ENCODE measurements at regions not wholly inside any gene's neighbourhood (a gene's known extent, or its start where the extent isn't known, plus 50 kb on each side); places are given as distances from the start of the nearest gene placed in this dataset.

GRCh38 chr16:73233846-73234424 is 186.0 kb upstream of the ZFHX3 start:
- no TSS peak for BruUV-seq (replicated peaks)
- Histone ChIP-seq H3K4me2 (ENCODE audit: low read depth, low read length) (no peak overlapping the region), H4K20me1 (ENCODE audit: insufficient read depth, low read length) (no peaks in the 10 kb centered on the region), H3K27ac (ENCODE audit: extremely low read length, insufficient read depth, low read length) (no peak overlapping the region), H3K79me2 (ENCODE audit: insufficient read depth, low read length) (no peaks in the 10 kb centered on the region), H3K4me1 (ENCODE audit: insufficient read depth, low read length) (peaks cover 14% of the 10 kb centered on the region), H3K9me3 (ENCODE audit: low read length) (no peaks in the 10 kb centered on the region), H2AFZ (ENCODE audit: low read length) (no peak overlapping the region), H3K27me3 (ENCODE audit: control insufficient read depth in 1 of 2, insufficient read depth in 2 of 2, low read length in 2 of 2) (peaks cover 0 to 29% of the 10 kb centered on the region in 2 experiments; a peak in 3 of 5 replicates), H3K36me3 (replicated peaks in 1 of 2; ENCODE audit: control insufficient read depth in 1 of 2, insufficient read depth in 2 of 2, low read length in 2 of 2) (no peaks in the 10 kb centered on the region), H3K9ac (ENCODE audit: insufficient read depth, low read depth, low read length) (no peak overlapping the region), H3K4me3 (replicated peaks in 1 of 3; ENCODE audit: insufficient read depth in 1 of 3, low read depth in 2 of 3, low read length in 3 of 3) (no peak overlapping the region)
- no peak for FAIRE-seq
- intact Hi-C loops (cut with micrococcal nuclease; ENCODE audit: unreplicated experiment) (no loop called here), in situ Hi-C loops (cut with HindIII; ENCODE audit: extremely low pct_ligation_motif_present, low pct_unique_long_range_greater_than_20kb) (no loop called here)
- WGBS (ENCODE audit: low lambda C conversion rate) = 91% methylated on average over 11 of the region's 11 CpGs
- DNase-seq (ENCODE audit: low spot score) = no peak
- CTCF ChIA-PET (ENCODE audit: low intra/inter-chr PET ratio, low total read pairs) = no interaction called here
- ATAC-seq = no peak
- TF ChIP-seq SMARCE1 (IDR thresholded peaks at IDR 0.05; ENCODE audit: borderline replicate concordance) (no peak), CHCHD3 (CRISPR knock-in tag; IDR thresholded peaks at IDR 0.05) (no peak), IRX3 (CRISPR knock-in tag; IDR thresholded peaks at IDR 0.05; ENCODE audit: borderline replicate concordance, low read depth) (no peak), ZNF577 (CRISPR knock-in tag; IDR thresholded peaks at IDR 0.05; ENCODE audit: borderline replicate concordance, low read depth) (no peak), TSC22D2 (CRISPR knock-in tag; IDR thresholded peaks at IDR 0.05; ENCODE audit: borderline replicate concordance) (no peak), FOSL1 (CRISPR knock-in tag; IDR thresholded peaks at IDR 0.05; ENCODE audit: borderline replicate concordance) (no peak), ZNF691 (CRISPR knock-in tag; IDR thresholded peaks at IDR 0.05; ENCODE audit: borderline replicate concordance, low read depth) (no peak), BCL3 (CRISPR knock-in tag; IDR thresholded peaks at IDR 0.05) (no peak), FOXM1 (CRISPR knock-in tag; IDR thresholded peaks at IDR 0.05) (no peak), ZNF749 (CRISPR knock-in tag; IDR thresholded peaks at IDR 0.05; ENCODE audit: borderline replicate concordance) (no peak), CBX1 (IDR thresholded peaks at IDR 0.05; ENCODE audit: low read depth) (no peak), SOX5 (CRISPR knock-in tag; IDR thresholded peaks at IDR 0.05; ENCODE audit: borderline replicate concordance) (no peak), ZFP1 (CRISPR knock-in tag; IDR thresholded peaks at IDR 0.05) (no peak), ZFP36L2 (CRISPR knock-in tag; IDR thresholded peaks at IDR 0.05) (no peak), ZNF281 (CRISPR knock-in tag; IDR thresholded peaks at IDR 0.05; ENCODE audit: borderline replicate concordance) (no peak), ZNF451 (CRISPR knock-in tag; IDR thresholded peaks at IDR 0.05) (no peak)
- POLR2A ChIA-PET = no interaction called here

All from HepG2 (cell line).